Activated CD8-positive, alpha-beta T cell treated with anti-CD3 and anti-CD28 coated beads, Interleukin-2, amount 10 ng/mL, durations not matched to agents 7 days and 5 days (primary cell): ENCODE measurements at regions not wholly inside any gene's neighbourhood (a gene's known extent, or its start where the extent isn't known, plus 50 kb on each side); places are given as distances from the start of the nearest gene placed in this dataset.
"Not testable (repeated sequence)": the region's sequence is repeated elsewhere in the genome, so short reads cannot be mapped to it uniquely, and the experiment has no call there.

Experiments
- ATAC-seq: fragments of 150-1000 bp; cut with Tn5 transposase; one replicate; pipeline ENCODE4 v1.10.0; 2021; ENCODE audit warnings: moderate library complexity
- CTCF ChIA-PET: fragments of 350-600 bp; sonication (Branson Sonifier 250); formaldehyde crosslinking; loops from one replicate; lab custom pipeline; 2021; ENCODE audit warnings: antibody characterized with exemption; lab: Charles Lee
- POLR2A ChIA-PET: fragments of 350-600 bp; sonication (Branson Sonifier 250); formaldehyde crosslinking; loops from one replicate; lab custom pipeline; 2021; ENCODE audit warnings: antibody characterized with exemption; lab: Charles Lee
- DNase-seq: peaks from one replicate; pipeline ENCODE4 v3.0.0-alpha.2; 2020
- H3K27ac Mint-ChIP-seq: one replicate; pipeline ENCODE4 v1.8.0; 2021; ENCODE audit warnings: mild to moderate bottlenecking, mixed read lengths
- H3K27me3 Mint-ChIP-seq: one replicate; pipeline ENCODE4 v1.8.0; 2021; ENCODE audit warnings: low read depth, mixed read lengths
- H3K36me3 Mint-ChIP-seq: one replicate; pipeline ENCODE4 v1.8.0; 2021; ENCODE audit warnings: low read depth, mixed read lengths
- H3K4me1 Mint-ChIP-seq: one replicate; pipeline ENCODE4 v1.8.0; 2021; ENCODE audit warnings: low read depth, mixed read lengths
- H3K4me3 Mint-ChIP-seq: one replicate; pipeline ENCODE4 v1.8.0; 2021; ENCODE audit warnings: mild to moderate bottlenecking, mixed read lengths
- H3K9me3 Mint-ChIP-seq: one replicate; pipeline ENCODE4 v1.8.0; 2022; ENCODE audit warnings: mixed read lengths; ENCODE audit not compliant: insufficient read depth

GRCh38 chr2:205877496-205877895 is 195.2 kb downstream of the NRP2 start:
- no peaks in the 10 kb centered on the region for H3K9me3 Mint-ChIP-seq
- H3K27ac Mint-ChIP-seq = no peak overlapping the region
- H3K36me3 Mint-ChIP-seq = no peaks in the 10 kb centered on the region
- ChIA-PET POLR2A (no interaction called here), CTCF (no interaction called here)
- no peak overlapping the region for H3K4me3 Mint-ChIP-seq
- DNase-seq (no peak), ATAC-seq (no peak)
- H3K27me3 Mint-ChIP-seq = peaks cover 11% of the 10 kb centered on the region
- no peaks in the 10 kb centered on the region for H3K4me1 Mint-ChIP-seq

GRCh38 chr2:205876127-205876526 is 193.8 kb downstream of the NRP2 start:
- no peaks in the 10 kb centered on the region for H3K4me1 Mint-ChIP-seq
- DNase-seq (no peak), ATAC-seq (no peak)
- no peak overlapping the region for H3K27ac Mint-ChIP-seq
- H3K9me3 Mint-ChIP-seq = no peaks in the 10 kb centered on the region
- H3K27me3 Mint-ChIP-seq = peaks cover 18% of the 10 kb centered on the region
- ChIA-PET POLR2A (no interaction called here), CTCF (no interaction called here)
- H3K36me3 Mint-ChIP-seq = no peaks in the 10 kb centered on the region
- H3K4me3 Mint-ChIP-seq = no peak overlapping the region

GRCh38 chr2:205872716-205873115 is 190.4 kb downstream of the NRP2 start:
- Mint-ChIP-seq H3K36me3 (no peaks in the 10 kb centered on the region), H3K27ac (no peak overlapping the region), H3K27me3 (peaks cover 17% of the 10 kb centered on the region), H3K4me1 (peaks cover 22% of the 10 kb centered on the region), H3K4me3 (no peak overlapping the region), H3K9me3 (no peaks in the 10 kb centered on the region)
- ChIA-PET POLR2A (no interaction called here), CTCF (no interaction called here)
- DNase-seq = no peak
- no peak for ATAC-seq

- Mint-ChIP-seq H3K27me3 (peaks cover 30% of the 10 kb centered on the region), H3K4me3 (no peak overlapping the region), H3K9me3 (no peaks in the 10 kb centered on the region), H3K27ac (no peak overlapping the region), H3K4me1 (peaks cover 25% of the 10 kb centered on the region), H3K36me3 (no peaks in the 10 kb centered on the region)
- ATAC-seq = no peak
- CTCF ChIA-PET = no interaction called here
- POLR2A ChIA-PET = no interaction called here
- DNase-seq = no peak
Measured at GRCh38 chr2:205869439-205869838, 187.1 kb downstream of the NRP2 start.

GRCh38 chr2:205868773-205869333 is 186.6 kb downstream of the NRP2 start:
- Mint-ChIP-seq H3K9me3 (no peaks in the 10 kb centered on the region), H3K27me3 (peaks cover 32% of the 10 kb centered on the region), H3K27ac (no peak overlapping the region), H3K4me3 (no peak overlapping the region), H3K36me3 (no peaks in the 10 kb centered on the region), H3K4me1 (peaks cover 25% of the 10 kb centered on the region)
- ATAC-seq (peak; percentile 92), DNase-seq (peak; percentile 75)
- ChIA-PET POLR2A (no interaction called here), CTCF (no interaction called here)

- Mint-ChIP-seq H3K4me3 (no peak overlapping the region), H3K27me3 (peaks cover 35% of the 10 kb centered on the region), H3K27ac (no peak overlapping the region), H3K36me3 (no peaks in the 10 kb centered on the region), H3K4me1 (peaks cover 25% of the 10 kb centered on the region), H3K9me3 (no peaks in the 10 kb centered on the region)
- ChIA-PET CTCF (no interaction called here), POLR2A (no interaction called here)
- ATAC-seq = no peak
- no peak for DNase-seq
Measured at GRCh38 chr2:205868053-205868452, 185.8 kb downstream of the NRP2 start.

- H3K27ac Mint-ChIP-seq = no peak overlapping the region
- DNase-seq (no peak), ATAC-seq (no peak)
- ChIA-PET CTCF (no interaction called here), POLR2A (no interaction called here)
- no peaks in the 10 kb centered on the region for H3K36me3 Mint-ChIP-seq
- H3K9me3 Mint-ChIP-seq = no peaks in the 10 kb centered on the region
- peaks cover 36% of the 10 kb centered on the region for H3K27me3 Mint-ChIP-seq
- H3K4me1 Mint-ChIP-seq = peaks cover 25% of the 10 kb centered on the region
- H3K4me3 Mint-ChIP-seq = no peak overlapping the region
Measured at GRCh38 chr2:205867371-205867770, 185.1 kb downstream of the NRP2 start.

GRCh38 chr2:205865905-205866441 is 183.7 kb downstream of the NRP2 start:
- ChIA-PET CTCF (no interaction called here), POLR2A (no interaction called here)
- Mint-ChIP-seq H3K27ac (no peak overlapping the region), H3K9me3 (no peaks in the 10 kb centered on the region), H3K4me1 (peaks cover 25% of the 10 kb centered on the region), H3K36me3 (no peaks in the 10 kb centered on the region), H3K27me3 (peaks cover 28% of the 10 kb centered on the region), H3K4me3 (no peak overlapping the region)
- no peak for ATAC-seq
- no peak for DNase-seq

- peaks cover 25% of the 10 kb centered on the region for H3K4me1 Mint-ChIP-seq
- H3K36me3 Mint-ChIP-seq = no peaks in the 10 kb centered on the region
- H3K27me3 Mint-ChIP-seq = peaks cover 27% of the 10 kb centered on the region
- H3K9me3 Mint-ChIP-seq = no peaks in the 10 kb centered on the region
- ATAC-seq = no peak
- no peak overlapping the region for H3K4me3 Mint-ChIP-seq
- CTCF ChIA-PET = no interaction called here
- DNase-seq = no peak
- POLR2A ChIA-PET = no interaction called here
- H3K27ac Mint-ChIP-seq = no peak overlapping the region
Measured at GRCh38 chr2:205865056-205865455, 182.8 kb downstream of the NRP2 start.

- DNase-seq = no peak
- Mint-ChIP-seq H3K9me3 (no peaks in the 10 kb centered on the region), H3K27me3 (peaks cover 27% of the 10 kb centered on the region), H3K4me1 (peaks cover 22% of the 10 kb centered on the region), H3K36me3 (no peaks in the 10 kb centered on the region), H3K4me3 (no peak overlapping the region), H3K27ac (no peak overlapping the region)
- CTCF ChIA-PET = no interaction called here
- POLR2A ChIA-PET = no interaction called here
- no peak for ATAC-seq
Measured at GRCh38 chr2:205864491-205864890, 182.2 kb downstream of the NRP2 start.

GRCh38 chr2:205862761-205863160 is 180.5 kb downstream of the NRP2 start:
- H3K36me3 Mint-ChIP-seq, H3K4me3 Mint-ChIP-seq, CTCF ChIA-PET, DNase-seq, POLR2A ChIA-PET, H3K9me3 Mint-ChIP-seq, H3K4me1 Mint-ChIP-seq, ATAC-seq, H3K27ac Mint-ChIP-seq: not testable (repeated sequence)
- peaks cover 29% of the 10 kb centered on the region for H3K27me3 Mint-ChIP-seq

- no peak overlapping the region for H3K4me3 Mint-ChIP-seq
- no peak overlapping the region for H3K27ac Mint-ChIP-seq
- H3K4me1 Mint-ChIP-seq = no peaks in the 10 kb centered on the region
- ChIA-PET POLR2A (no interaction called here), CTCF (no interaction called here)
- no peaks in the 10 kb centered on the region for H3K36me3 Mint-ChIP-seq
- DNase-seq = no peak
- no peak for ATAC-seq
- peaks cover 21% of the 10 kb centered on the region for H3K27me3 Mint-ChIP-seq
- no peaks in the 10 kb centered on the region for H3K9me3 Mint-ChIP-seq
Measured at GRCh38 chr2:205860885-205861284, 178.6 kb downstream of the NRP2 start.

- H3K27me3 Mint-ChIP-seq = peaks cover 17% of the 10 kb centered on the region
- ChIA-PET POLR2A (no interaction called here), CTCF (no interaction called here)
- DNase-seq (no peak), ATAC-seq (no peak)
- H3K27ac Mint-ChIP-seq = no peak overlapping the region
- no peaks in the 10 kb centered on the region for H3K36me3 Mint-ChIP-seq
- H3K9me3 Mint-ChIP-seq = no peaks in the 10 kb centered on the region
- H3K4me1 Mint-ChIP-seq = no peaks in the 10 kb centered on the region
- H3K4me3 Mint-ChIP-seq = no peak overlapping the region
Measured at GRCh38 chr2:205860181-205860580, 177.9 kb downstream of the NRP2 start.
